ENCODE measurements at regions not wholly inside any gene's neighbourhood (a gene's known extent, or its start where the extent isn't known, plus 50 kb on each side); places are given as distances from the start of the nearest gene placed in this dataset.

DNA sequence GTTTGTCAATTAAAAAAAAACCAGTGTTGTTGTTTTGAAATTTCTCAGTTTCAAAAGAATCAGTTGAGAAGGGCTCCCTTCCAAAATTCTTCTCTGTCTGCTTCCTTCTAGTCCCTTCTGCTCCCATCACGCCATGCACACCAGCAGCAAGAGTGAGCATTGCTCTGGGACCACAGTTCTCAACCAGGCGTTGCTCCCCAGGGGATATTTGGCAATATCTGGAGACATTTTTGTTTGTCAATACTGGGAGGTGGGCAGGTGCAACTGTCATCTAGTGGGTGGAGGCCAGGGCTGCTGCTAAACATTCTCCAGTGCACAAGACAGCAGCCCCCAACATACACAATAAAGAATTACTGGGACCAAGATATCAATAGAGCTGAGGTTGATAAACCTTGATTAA lies 74.8 kb upstream of the EGFL6 start:
- dilution Hi-C loops (cut with MboI; ENCODE audit: extremely low pct_ligation_motif_present, low sequenced_read_pairs) = no loop called here
- H3K79me2 ChIP-seq (ENCODE audit: control insufficient read depth, insufficient read depth, low read length) = no peaks in the 10 kb centered on the region
- DNase-seq (ENCODE audit: low read depth, low spot score) (no peak), FAIRE-seq (no peak)
- no peaks in the 10 kb centered on the region for H4K20me1 ChIP-seq (ENCODE audit: control insufficient read depth, extremely low read depth, insufficient read depth, low read length)
- no peak overlapping the region for H3K9ac ChIP-seq (ENCODE audit: control insufficient read depth, extremely low read depth, insufficient read depth, low read length)
- no peak overlapping the region for H3K27ac ChIP-seq (ENCODE audit: control insufficient read depth, insufficient read depth, low read length)
- no peaks in the 10 kb centered on the region for H3K9me3 ChIP-seq (ENCODE audit: control insufficient read depth, low read depth, low read length)
- no peaks in the 10 kb centered on the region for H3K27me3 ChIP-seq (ENCODE audit: control insufficient read depth, extremely low read depth, insufficient read depth, low read length)
- no peaks in the 10 kb centered on the region for H3K9me1 ChIP-seq (ENCODE audit: control insufficient read depth, extremely low read depth, insufficient read depth, low read length)
- H2AFZ ChIP-seq (ENCODE audit: control insufficient read depth, low read length) = no peak overlapping the region
- H3K4me3 ChIP-seq (ENCODE audit: control insufficient read depth in 2 of 3, extremely low read depth in 1 of 3, insufficient read depth in 2 of 3, low read depth in 1 of 3, low read length in 3 of 3) = no peak overlapping the region
- TF ChIP-seq, protein P1, sequence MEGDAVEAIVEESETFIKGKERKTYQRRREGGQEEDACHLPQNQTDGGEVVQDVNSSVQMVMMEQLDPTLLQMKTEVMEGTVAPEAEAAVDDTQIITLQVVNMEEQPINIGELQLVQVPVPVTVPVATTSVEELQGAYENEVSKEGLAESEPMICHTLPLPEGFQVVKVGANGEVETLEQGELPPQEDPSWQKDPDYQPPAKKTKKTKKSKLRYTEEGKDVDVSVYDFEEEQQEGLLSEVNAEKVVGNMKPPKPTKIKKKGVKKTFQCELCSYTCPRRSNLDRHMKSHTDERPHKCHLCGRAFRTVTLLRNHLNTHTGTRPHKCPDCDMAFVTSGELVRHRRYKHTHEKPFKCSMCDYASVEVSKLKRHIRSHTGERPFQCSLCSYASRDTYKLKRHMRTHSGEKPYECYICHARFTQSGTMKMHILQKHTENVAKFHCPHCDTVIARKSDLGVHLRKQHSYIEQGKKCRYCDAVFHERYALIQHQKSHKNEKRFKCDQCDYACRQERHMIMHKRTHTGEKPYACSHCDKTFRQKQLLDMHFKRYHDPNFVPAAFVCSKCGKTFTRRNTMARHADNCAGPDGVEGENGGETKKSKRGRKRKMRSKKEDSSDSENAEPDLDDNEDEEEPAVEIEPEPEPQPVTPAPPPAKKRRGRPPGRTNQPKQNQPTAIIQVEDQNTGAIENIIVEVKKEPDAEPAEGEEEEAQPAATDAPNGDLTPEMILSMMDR (optimal IDR thresholded peaks at IDR 0.05 in 1 of 3, IDR thresholded peaks at IDR 0.05 in 1 of 3, conservative IDR thresholded peaks at IDR 0.05 in 1 of 3; ENCODE audit: extremely low read depth in 1 of 3, insufficient read depth in 2 of 3, low read length in 3 of 3) = no peak
- H3K4me1 ChIP-seq (ENCODE audit: control insufficient read depth, extremely low read depth, insufficient read depth, low read length) = peaks cover 2% of the 10 kb centered on the region
- H3K36me3 ChIP-seq (ENCODE audit: control insufficient read depth in 2 of 2, extremely low read depth in 1 of 2, insufficient read depth in 2 of 2, low read length in 2 of 2) = no peaks in the 10 kb centered on the region
- no peak overlapping the region for H3K4me2 ChIP-seq (ENCODE audit: control insufficient read depth, extremely low read depth, insufficient read depth, low read depth, low read length)

DNA sequence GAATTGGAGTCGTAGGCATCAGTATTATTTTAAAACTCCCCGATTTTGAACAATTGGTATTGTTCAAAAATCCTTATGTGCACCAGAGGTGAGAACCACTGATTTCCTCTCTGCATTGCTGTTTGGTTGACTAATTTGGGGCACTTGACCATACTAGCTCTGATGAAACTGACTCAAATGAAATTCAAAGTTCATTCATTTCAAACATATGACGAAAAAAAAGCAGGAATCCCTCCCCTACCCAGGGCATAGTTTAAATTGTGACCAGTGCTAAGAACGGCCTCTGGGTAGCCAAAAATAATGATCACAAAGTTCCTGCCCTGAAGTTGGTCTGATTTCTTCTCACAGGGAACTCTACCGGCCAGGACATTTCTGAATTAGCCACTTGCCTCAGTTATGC lies 75.7 kb upstream of the EGFL6 start:
- dilution Hi-C loops (cut with MboI; ENCODE audit: extremely low pct_ligation_motif_present, low sequenced_read_pairs) = no loop called here
- no peak for FAIRE-seq
- no peaks in the 10 kb centered on the region for H3K79me2 ChIP-seq (ENCODE audit: control insufficient read depth, insufficient read depth, low read length)

More for the DNA sequence above, 75.7 kb upstream of the EGFL6 start:
- no peak overlapping the region for H3K4me3 ChIP-seq (ENCODE audit: control insufficient read depth in 2 of 3, extremely low read depth in 1 of 3, insufficient read depth in 2 of 3, low read depth in 1 of 3, low read length in 3 of 3)
- H2AFZ ChIP-seq (ENCODE audit: control insufficient read depth, low read length) = no peak overlapping the region
- no peaks in the 10 kb centered on the region for H4K20me1 ChIP-seq (ENCODE audit: control insufficient read depth, extremely low read depth, insufficient read depth, low read length)
- no peaks in the 10 kb centered on the region for H3K27me3 ChIP-seq (ENCODE audit: control insufficient read depth, extremely low read depth, insufficient read depth, low read length)
- no peak overlapping the region for H3K4me2 ChIP-seq (ENCODE audit: control insufficient read depth, extremely low read depth, insufficient read depth, low read depth, low read length)
- H3K27ac ChIP-seq (ENCODE audit: control insufficient read depth, insufficient read depth, low read length) = no peak overlapping the region
- H3K9me1 ChIP-seq (ENCODE audit: control insufficient read depth, extremely low read depth, insufficient read depth, low read length) = no peaks in the 10 kb centered on the region
- H3K36me3 ChIP-seq (ENCODE audit: control insufficient read depth in 2 of 2, extremely low read depth in 1 of 2, insufficient read depth in 2 of 2, low read length in 2 of 2) = no peaks in the 10 kb centered on the region
- H3K4me1 ChIP-seq (ENCODE audit: control insufficient read depth, extremely low read depth, insufficient read depth, low read length) = peaks cover 3% of the 10 kb centered on the region
- H3K9ac ChIP-seq (ENCODE audit: control insufficient read depth, extremely low read depth, insufficient read depth, low read length) = no peak overlapping the region
- no peak for DNase-seq (ENCODE audit: low read depth, low spot score)
- TF ChIP-seq EZH2 (IDR thresholded peaks at IDR 0.05; ENCODE audit: low read length) = no peak
- TF ChIP-seq, protein P1 (optimal IDR thresholded peaks at IDR 0.05 in 1 of 3, IDR thresholded peaks at IDR 0.05 in 1 of 3, conservative IDR thresholded peaks at IDR 0.05 in 1 of 3; ENCODE audit: extremely low read depth in 1 of 3, insufficient read depth in 2 of 3, low read length in 3 of 3) = no peak
- H3K9me3 ChIP-seq (ENCODE audit: control insufficient read depth, low read depth, low read length) = no peaks in the 10 kb centered on the region

Measured in keratinocyte (primary cell).